HG03565 (cell line): ENCODE measurements at regions not wholly inside any gene's neighbourhood (a gene's known extent, or its start where the extent isn't known, plus 50 kb on each side); places are given as distances from the start of the nearest gene placed in this dataset.
"Not testable (repeated sequence)": the region's sequence is repeated elsewhere in the genome, so short reads cannot be mapped to it uniquely, and the experiment has no call there.

Source experiments
- ATAC-seq: cut with Tn5 transposase; IDR thresholded peaks from one replicate; pipeline ENCODE4 v1.9.1; 2021; ENCODE audit warnings: mild to moderate bottlenecking, moderate library complexity; ENCODE audit not compliant: unreplicated experiment

- ATAC-seq = no peak
Measured at GRCh38 chr7:80082213-80082612, 52.4 kb upstream of the GNAI1 start.

DNA sequence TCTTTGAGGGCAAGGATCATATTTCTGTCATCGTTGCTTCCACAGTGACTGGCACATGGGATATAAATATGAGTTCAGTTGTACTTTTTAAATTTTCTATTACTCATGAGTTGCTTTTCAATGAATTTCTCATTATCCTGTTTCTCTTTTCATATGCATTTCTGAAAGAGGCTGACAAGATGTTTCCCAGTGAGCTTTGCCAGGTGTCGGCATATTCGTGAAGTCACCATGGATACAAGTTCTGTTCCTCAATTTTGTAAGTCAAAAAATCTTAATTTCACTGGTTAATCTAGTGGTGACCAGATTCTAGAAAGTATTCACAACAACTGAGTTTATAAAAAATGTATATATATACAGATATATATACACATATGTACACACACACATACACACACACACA lies 55.7 kb upstream of the GNAI1 start:
- ATAC-seq = no peak

- no peak for ATAC-seq
Measured at GRCh38 chr7:80078159-80078731, 56.4 kb upstream of the GNAI1 start.

DNA sequence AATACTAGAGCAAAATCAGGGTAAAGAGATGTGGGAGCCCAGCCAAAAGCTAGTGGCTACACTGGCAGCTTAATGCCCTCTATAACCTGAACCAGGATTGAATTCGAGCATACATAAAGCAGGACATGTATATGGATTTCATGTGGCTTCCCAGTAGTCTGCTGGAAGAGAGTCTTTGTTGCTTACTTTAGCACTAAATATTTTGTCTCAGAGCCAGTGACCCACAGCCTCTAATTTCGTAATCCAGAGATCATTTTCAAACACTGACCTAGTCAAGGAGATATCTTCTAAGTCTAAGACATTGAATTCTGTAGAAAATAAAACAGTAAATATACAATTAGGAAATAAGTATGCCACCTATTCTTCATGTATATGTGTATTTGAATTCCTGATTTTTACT lies 64.2 kb upstream of the GNAI1 start:
- no peak for ATAC-seq

DNA sequence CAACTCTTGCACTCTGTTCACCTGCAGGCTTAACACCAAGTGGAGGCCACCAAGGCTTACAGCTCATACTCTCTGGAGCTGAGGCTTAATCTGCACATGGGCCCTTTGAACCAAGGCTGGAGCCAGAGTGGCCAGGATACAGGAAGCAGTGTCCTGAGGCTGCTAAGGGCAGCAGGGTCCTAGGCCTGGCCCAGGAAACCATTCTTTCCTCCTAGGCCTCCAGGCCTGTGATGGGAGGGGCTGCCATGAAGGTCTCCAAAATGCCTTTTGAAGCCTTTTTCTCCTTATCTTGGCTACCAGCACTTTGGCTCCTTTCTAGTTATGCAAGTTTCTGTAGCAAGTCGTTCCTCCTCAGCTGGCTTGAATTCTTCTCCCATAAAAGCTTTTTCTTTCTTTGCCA lies 68.0 kb upstream of the GNAI1 start:
- ATAC-seq = no peak

DNA sequence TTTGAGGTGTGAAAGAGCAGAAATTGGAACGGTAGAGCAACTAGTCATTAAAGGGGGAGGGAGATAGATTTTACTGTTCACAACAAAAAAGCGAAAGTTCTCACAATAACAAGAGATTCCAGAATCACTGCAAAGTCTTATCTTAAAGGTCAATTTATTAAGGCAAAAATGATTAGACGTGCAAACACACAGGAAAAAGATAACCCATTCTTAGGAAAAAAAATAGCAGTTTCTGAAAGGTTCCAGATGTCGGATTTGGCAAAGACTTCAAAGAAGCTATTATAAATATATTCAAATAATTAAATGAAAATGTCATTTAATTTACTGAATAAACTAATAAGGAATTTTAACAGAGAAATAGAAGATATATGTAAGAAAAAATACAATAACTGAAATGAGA lies 70.8 kb upstream of the GNAI1 start:
- no peak for ATAC-seq

DNA sequence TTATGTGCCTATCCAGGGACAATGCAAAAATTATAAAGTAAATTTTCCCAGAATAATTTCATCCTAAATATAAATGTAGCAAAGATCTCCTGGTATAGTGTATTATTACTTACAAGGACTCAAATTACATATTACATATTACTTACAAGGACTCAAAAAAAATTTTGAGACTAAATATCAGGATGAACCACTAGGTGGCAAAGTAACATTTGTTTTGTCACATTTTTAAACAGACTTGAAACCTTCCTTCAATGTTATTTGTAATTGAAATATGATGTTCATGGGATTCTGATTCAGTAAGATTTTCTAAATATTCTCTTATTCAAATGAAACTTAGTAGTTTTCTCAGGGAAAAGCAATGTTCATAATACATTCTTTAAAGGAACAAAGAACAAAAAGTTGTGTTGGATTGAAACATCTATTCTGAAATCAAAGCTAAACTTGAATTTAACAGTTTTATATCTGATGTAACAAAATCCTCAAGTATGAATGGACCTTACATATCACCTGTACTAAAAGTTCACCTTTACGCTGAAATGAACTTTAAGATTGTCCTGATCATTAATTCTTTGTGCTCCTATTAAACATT lies 74.3 kb upstream of the GNAI1 start:
- no peak for ATAC-seq

DNA sequence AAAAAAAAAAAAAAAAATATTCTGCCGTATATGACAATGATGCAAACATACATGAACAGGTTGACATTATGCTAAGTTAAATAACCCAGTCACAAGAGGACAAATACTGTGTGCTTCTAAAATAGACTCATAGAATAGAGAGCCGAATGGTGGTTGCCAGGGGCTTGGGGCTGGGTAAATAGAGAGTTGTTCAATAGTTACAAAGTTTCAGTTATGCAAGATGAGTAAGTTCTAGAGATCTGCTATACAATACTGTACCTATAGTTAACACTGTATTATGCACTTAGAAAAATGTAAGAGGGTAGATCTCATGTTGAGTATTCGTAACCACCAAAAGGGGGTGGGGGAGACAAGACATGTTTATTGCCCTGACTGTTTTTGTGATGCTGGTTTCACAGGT lies 77.1 kb upstream of the GNAI1 start:
- no peak for ATAC-seq

- ATAC-seq = no peak
Measured at GRCh38 chr7:80054356-80054755, 80.3 kb upstream of the GNAI1 start.

DNA sequence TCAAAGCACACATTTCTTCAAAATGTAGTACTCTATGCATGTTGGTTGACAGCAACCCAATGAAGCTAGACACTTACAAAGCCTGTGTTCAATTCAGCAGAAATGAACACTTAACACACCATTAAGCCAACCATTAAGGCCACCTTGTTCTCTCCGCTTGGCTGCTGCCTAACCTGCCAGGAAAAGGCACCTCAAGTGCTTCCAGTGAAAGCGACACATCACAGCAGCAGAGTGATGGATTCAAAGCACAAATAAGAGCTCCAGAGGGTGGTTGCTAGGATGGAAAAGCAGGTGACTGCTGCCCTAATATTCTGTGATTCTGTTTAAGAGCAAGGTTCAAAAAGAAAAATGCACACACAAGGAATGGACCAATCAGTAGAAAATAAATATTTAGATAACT lies 81.5 kb upstream of the GNAI1 start:
- no peak for ATAC-seq

- no peak for ATAC-seq
Measured at GRCh38 chr7:80047856-80048459, 86.7 kb upstream of the GNAI1 start.

DNA sequence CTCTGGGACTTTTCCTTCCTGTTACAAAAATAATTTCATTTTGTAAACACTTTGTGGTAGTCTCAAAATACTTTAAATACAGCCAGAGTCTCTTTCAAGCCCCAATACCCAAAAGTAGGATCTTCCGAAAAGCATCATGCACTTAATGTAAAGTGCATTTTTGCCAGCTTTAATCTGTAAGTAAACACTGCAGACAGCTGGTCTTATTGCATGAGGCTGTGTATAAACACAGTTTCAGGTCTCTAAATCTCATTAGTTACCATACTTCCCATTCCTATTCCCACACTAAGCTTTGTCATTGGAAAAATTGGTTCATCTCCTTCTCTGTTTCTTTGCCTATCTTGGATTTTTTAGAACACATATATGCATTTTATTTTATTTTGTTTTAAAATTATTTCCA lies 87.6 kb upstream of the GNAI1 start:
- no peak for ATAC-seq

GRCh38 chr7:80044796-80045195 lies 89.8 kb upstream of the GNAI1 start:
- no peak for ATAC-seq

DNA sequence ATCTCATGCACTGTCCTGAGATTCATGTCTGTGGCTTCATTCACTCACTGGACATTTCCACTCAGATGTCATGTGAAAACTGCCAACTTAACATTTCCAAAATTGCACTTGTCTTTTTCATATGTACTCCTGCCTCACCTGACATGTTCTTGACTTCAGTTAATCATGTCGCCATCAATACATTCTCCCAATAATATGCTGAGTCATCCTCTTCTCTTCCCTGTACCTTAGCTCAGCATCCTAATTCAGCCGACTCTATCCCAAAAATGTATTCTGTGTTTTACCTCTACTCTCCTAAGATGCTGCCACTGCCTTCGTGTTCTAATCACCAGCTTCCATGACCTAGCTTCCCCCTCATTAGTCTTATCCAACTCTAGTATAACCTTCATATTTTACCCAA lies 93.9 kb upstream of the GNAI1 start:
- ATAC-seq = no peak

GRCh38 chr7:80040335-80040734 lies 94.3 kb upstream of the GNAI1 start:
- no peak for ATAC-seq

GRCh38 chr7:80039251-80039884 lies 95.3 kb upstream of the GNAI1 start:
- no peak for ATAC-seq

DNA sequence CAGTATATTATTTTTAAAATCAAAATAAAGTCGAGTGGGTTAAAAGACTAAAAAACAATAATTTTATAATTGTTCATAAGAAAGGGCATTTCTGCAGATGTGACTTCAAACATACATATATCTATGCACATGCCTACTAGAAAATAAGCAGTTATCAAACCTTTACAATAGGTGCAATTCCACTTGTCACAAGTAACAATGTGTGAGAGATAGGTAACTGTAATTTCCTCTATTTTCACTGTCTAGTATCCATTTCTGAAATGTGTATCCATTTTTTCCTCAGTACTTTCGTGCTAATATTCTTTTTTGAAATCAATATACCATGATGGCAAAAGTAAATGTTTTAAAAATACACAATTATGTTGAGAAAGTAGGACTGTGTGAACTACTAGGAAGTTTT lies 96.9 kb upstream of the GNAI1 start:
- no peak for ATAC-seq

- ATAC-seq = no peak
Measured at GRCh38 chr7:80036107-80036506, 98.5 kb upstream of the GNAI1 start.

DNA sequence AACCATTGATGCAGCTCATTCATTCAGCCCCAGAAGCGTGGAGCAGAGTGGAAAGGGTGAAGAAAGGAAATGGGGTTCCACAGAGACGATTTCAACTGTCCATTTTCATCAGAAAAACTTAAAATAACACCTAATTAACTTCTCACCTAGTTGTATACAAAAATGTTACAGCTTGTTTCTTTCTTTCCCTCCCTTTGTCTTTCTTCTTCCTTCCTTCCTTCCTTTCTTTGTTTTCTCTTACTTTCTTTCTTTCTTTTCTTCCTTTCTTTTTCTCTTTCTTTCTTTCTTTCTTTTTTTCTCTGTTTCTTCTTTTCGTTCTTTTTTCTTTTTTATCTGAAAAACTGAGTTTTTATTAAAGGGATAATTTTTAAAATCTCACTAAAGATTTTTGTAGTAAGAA lies 105.9 kb upstream of the GNAI1 start:
- no peak for ATAC-seq

- ATAC-seq = no peak
Measured at GRCh38 chr7:80027611-80028173, 106.9 kb upstream of the GNAI1 start.

GRCh38 chr7:80026766-80027165 lies 107.9 kb upstream of the GNAI1 start:
- ATAC-seq = no peak

DNA sequence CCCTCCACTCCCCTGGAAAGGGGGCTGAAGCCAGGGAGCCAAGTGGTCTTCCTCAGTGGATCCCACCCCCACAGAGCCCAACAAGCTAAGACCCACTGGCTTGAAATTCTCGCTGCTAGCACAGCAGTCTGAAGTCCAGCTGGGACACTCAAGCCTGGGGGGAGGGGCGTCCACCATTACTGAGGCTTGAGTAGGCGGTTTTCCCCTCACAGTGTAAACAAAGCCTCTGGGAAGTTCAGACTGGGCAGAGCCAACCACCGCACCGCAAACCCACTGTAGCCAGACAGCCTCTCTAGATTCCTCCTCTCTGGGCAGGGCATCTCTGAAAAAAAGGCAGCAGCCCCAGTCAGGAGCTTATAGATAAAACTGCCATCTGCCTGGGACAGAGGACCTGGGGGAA lies 114.4 kb upstream of the GNAI1 start:
- ATAC-seq = not testable (repeated sequence)
